HCT116 (cell line): ENCODE measurements at regions not wholly inside any gene's neighbourhood (a gene's known extent, or its start where the extent isn't known, plus 50 kb on each side); places are given as distances from the start of the nearest gene placed in this dataset.
"Not testable (repeated sequence)": the region's sequence is repeated elsewhere in the genome, so short reads cannot be mapped to it uniquely, and the experiment has no call there.

Experiments
- ATAC-seq: fragments of 200-7000 bp; cut with Tn5 transposase; 2 replicates; pipeline ENCODE4 v1.9.1; 2020; ENCODE audit warnings: mild to moderate bottlenecking, moderate library complexity
- BruUV-seq: library from RNA; stranded (reverse); fragments of 400-500 nt; replicated peaks from 2 replicates; lab custom pipeline; 2021; lab: Mats Ljungman, UMichigan
- CTCF ChIA-PET: fragments of 300-600 bp; sonication (Branson Sonifier 250); formaldehyde crosslinking; loops from one replicate; lab custom pipeline; 2021; ENCODE audit warnings: antibody characterized with exemption; lab: Charles Lee
- POLR2A ChIA-PET: fragments of 300-600, 350-600 bp; sonication (Branson Sonifier 250); formaldehyde crosslinking; loops from one replicate; lab custom pipeline; 2021; ENCODE audit warnings: antibody characterized with exemption; lab: Charles Lee
- RAD21 ChIA-PET, 2 experiments: fragments of 300-600 bp; sonication (Branson Sonifier 250); formaldehyde crosslinking; loops; one replicate each; lab custom pipeline; 2023; ENCODE audit warnings: low total read pairs in 2 of 2; ENCODE audit not compliant: uncharacterized antibody in 2 of 2, unreplicated experiment in 2 of 2, low non-redundant PET in 1 of 2; lab: Charles Lee
- DNase-seq: peaks from one replicate; pipeline ENCODE4 v3.0.0-alpha.2; 2010; ENCODE audit warnings: low read depth, low spot score
- H2AFZ ChIP-seq: fragments of 200-600 bp; shearing (Covaris generic), sonication (generic); 2 replicates; pipeline ENCODE4 v1.6.1; 2017; ENCODE audit warnings: low read depth, mixed run types, mixed read lengths, antibody characterized with exemption, low read length; ENCODE audit not compliant: poor library complexity, severe bottlenecking
- H3K27ac ChIP-seq: 2 replicates; pipeline ENCODE4 v1.5.1; 2012; ENCODE audit warnings: low read depth, low read length
- H3K27me3 ChIP-seq: fragments of 200-600 bp; sonication (generic); 2 replicates; pipeline ENCODE4 v1.6.1; 2016; ENCODE audit warnings: mixed run types, low read length, mixed read lengths; ENCODE audit not compliant: insufficient read depth
- H3K36me3 ChIP-seq, 2 experiments: fragments of 200-500 bp in 1 of 2; fragments of 200-600 bp in 1 of 2; sonication (Bioruptor generic) in 1 of 2; sonication (generic) in 1 of 2; 2 replicates each; pipeline versions ENCODE4 v1.5.1 to v1.6.1; 2014 to 2016; ENCODE audit warnings: low read length in 2 of 2, inconsistent platforms in 1 of 2, mixed read lengths in 1 of 2, mixed run types in 1 of 2; ENCODE audit not compliant: insufficient read depth in 2 of 2, control insufficient read depth in 1 of 2
- H3K4me1 ChIP-seq, 2 experiments: fragments of 200-600 bp in 1 of 2; sonication (generic) in 1 of 2; 2 replicates each; pipeline versions ENCODE4 v1.5.1 to v1.6.1; 2012 to 2017; ENCODE audit warnings: low read length in 2 of 2, inconsistent platforms in 1 of 2, mild to moderate bottlenecking in 1 of 2, mixed read lengths in 1 of 2, mixed run types in 1 of 2, moderate library complexity in 1 of 2; ENCODE audit not compliant: insufficient read depth in 2 of 2, control insufficient read depth in 1 of 2
- H3K4me2 ChIP-seq: fragments of 200-600 bp; sonication (generic); 2 replicates; pipeline ENCODE4 v1.6.1; 2017; ENCODE audit warnings: mixed run types, low read length, mixed read lengths
- H3K4me3 ChIP-seq, 2 experiments: fragments of 200-600 bp in 1 of 2; sonication (generic) in 1 of 2; replicated peaks in 1 of 2; 2 replicates each; pipeline ENCODE4 v1.5.1; 2011 to 2016; ENCODE audit warnings: low read length in 2 of 2, control low read depth in 1 of 2, low read depth in 1 of 2, mild to moderate bottlenecking in 1 of 2, mixed read lengths in 1 of 2, mixed run types in 1 of 2
- H3K79me2 ChIP-seq: fragments of 200-600 bp; sonication (generic); 2 replicates; pipeline ENCODE4 v1.6.1; 2017; ENCODE audit warnings: mild to moderate bottlenecking, mixed run types, low read length, moderate library complexity, mixed read lengths; ENCODE audit not compliant: insufficient read depth
- H3K9ac ChIP-seq: fragments of 200-600 bp; sonication (generic); 2 replicates; pipeline ENCODE4 v1.6.1; 2016; ENCODE audit warnings: low read length, mixed read lengths
- H3K9me2 ChIP-seq: fragments of 200-600 bp; sonication (generic), shearing (Covaris generic); 2 replicates; pipeline ENCODE4 v1.6.1; 2017; ENCODE audit warnings: mixed run types, mild to moderate bottlenecking, moderate library complexity; ENCODE audit not compliant: insufficient read depth
- H3K9me3 ChIP-seq, 2 experiments: fragments of 200-500 bp in 1 of 2; fragments of 200-600 bp in 1 of 2; sonication (Bioruptor generic) in 1 of 2; sonication (generic) in 1 of 2; 2 replicates each; pipeline ENCODE4 v1.6.1; 2014 to 2017; ENCODE audit warnings: low read length in 2 of 2, mixed read lengths in 2 of 2, inconsistent platforms in 1 of 2, low read depth in 1 of 2, mild to moderate bottlenecking in 1 of 2, mixed run types in 1 of 2, moderate library complexity in 1 of 2; ENCODE audit not compliant: control insufficient read depth in 1 of 2, insufficient read depth in 1 of 2
- H4K20me1 ChIP-seq: fragments of 200-600 bp; sonication (generic), shearing (Covaris generic); 2 replicates; pipeline ENCODE4 v1.6.1; 2017; ENCODE audit warnings: mixed run types, mild to moderate bottlenecking, moderate library complexity; ENCODE audit not compliant: insufficient read depth
- POLR2AphosphoS5 ChIP-seq: IDR thresholded peaks from 2 replicates; pipeline ENCODE4 v1.6.1; 2011; ENCODE audit warnings: mild to moderate bottlenecking, low read depth, low read length, moderate library complexity
- SRF ChIP-seq: IDR thresholded peaks from 2 replicates; pipeline ENCODE4 v1.6.1; 2012; ENCODE audit warnings: low read depth
- intact Hi-C: fragments of 100-400 bp; cut with micrococcal nuclease; formaldehyde crosslinking; loops from 2 replicates; pipeline ENCODE4 v1.10.0; 2022
- TF ChIP-seq, protein P1 (sequence below): IDR thresholded peaks from 2 replicates; pipeline ENCODE4 v1.6.1; 2011; ENCODE audit warnings: mild to moderate bottlenecking, low read length, moderate library complexity; ENCODE audit not compliant: insufficient replicate concordance; ENCODE audit errors: extremely low read depth

DNA sequence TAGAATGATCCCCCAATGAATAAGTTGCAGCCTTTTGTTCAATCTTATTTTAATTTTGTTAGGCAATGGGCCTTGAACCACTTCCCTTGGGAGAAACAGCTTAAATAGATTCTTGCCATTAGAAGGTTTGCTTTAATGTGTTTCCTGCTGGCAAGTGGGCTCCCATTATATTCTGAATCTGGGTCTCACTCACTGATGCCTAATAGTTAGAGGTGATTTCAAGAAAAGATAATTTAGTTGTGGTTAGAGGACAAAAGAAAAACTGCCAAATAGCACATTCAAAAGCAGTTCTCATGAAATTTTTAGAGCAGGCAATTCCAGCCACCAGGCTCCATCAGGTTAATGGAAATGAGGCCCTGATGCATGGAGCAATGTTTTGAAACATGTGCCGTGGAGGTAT lies 362.6 kb upstream of the CHORDC1 start:
- Histone ChIP-seq H3K36me3 (no peaks in the 10 kb centered on the region), H3K27ac (no peak overlapping the region), H3K4me2 (no peak overlapping the region), H3K9ac (no peak overlapping the region), H3K4me1 (no peaks in the 10 kb centered on the region), H3K4me3 (no peak overlapping the region), H3K79me2 (no peaks in the 10 kb centered on the region), H3K9me2 (no peaks in the 10 kb centered on the region), H3K9me3 (peaks cover 0 to 3% of the 10 kb centered on the region in 2 experiments; a peak in 2 of 4 replicates), H4K20me1 (no peaks in the 10 kb centered on the region), H2AFZ (no peak overlapping the region), H3K27me3 (no peaks in the 10 kb centered on the region)
- ChIA-PET CTCF (no interaction called here), RAD21 (no interaction called here), POLR2A (no interaction called here)
- TF ChIP-seq, protein P1, sequence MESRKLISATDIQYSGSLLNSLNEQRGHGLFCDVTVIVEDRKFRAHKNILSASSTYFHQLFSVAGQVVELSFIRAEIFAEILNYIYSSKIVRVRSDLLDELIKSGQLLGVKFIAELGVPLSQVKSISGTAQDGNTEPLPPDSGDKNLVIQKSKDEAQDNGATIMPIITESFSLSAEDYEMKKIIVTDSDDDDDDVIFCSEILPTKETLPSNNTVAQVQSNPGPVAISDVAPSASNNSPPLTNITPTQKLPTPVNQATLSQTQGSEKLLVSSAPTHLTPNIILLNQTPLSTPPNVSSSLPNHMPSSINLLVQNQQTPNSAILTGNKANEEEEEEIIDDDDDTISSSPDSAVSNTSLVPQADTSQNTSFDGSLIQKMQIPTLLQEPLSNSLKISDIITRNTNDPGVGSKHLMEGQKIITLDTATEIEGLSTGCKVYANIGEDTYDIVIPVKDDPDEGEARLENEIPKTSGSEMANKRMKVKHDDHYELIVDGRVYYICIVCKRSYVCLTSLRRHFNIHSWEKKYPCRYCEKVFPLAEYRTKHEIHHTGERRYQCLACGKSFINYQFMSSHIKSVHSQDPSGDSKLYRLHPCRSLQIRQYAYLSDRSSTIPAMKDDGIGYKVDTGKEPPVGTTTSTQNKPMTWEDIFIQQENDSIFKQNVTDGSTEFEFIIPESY: no peak
- TF ChIP-seq POLR2AphosphoS5 (no peak), SRF (no peak)
- DNase-seq (no peak), ATAC-seq (no peak)
- intact Hi-C loops: no loop called here
- BruUV-seq: no TSS peak

DNA sequence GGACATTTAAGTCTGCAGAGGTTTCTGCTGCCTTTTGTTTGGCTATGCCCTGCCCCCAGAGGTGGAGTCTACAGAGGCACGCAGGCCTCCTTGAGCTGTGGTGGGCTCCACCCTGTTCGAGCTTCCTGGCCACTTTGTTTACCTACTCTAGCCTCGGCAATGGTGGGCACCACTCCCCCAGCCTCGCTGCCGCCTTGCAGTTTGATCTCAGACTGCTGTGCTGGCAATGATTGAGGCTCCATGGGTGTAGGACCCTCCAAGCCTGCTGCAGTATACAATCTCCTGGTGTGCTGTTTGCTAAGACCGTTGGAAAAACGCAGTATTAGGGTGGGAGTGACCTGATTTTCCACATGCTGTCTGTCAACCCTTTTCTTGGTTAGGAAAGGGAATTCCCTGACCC lies 360.1 kb upstream of the CHORDC1 start:
- H3K79me2 ChIP-seq, H3K4me1 ChIP-seq, H3K36me3 ChIP-seq, H3K9ac ChIP-seq, H3K4me2 ChIP-seq, CTCF ChIA-PET, ATAC-seq, BruUV-seq, H3K27ac ChIP-seq, H3K9me2 ChIP-seq, H4K20me1 ChIP-seq, POLR2A ChIA-PET, H3K4me3 ChIP-seq, H3K27me3 ChIP-seq, RAD21 ChIA-PET, H2AFZ ChIP-seq, DNase-seq, H3K9me3 ChIP-seq, intact Hi-C loops: not testable (repeated sequence)
